ENCODE measurements at regions not wholly inside any gene's neighbourhood (a gene's known extent, or its start where the extent isn't known, plus 50 kb on each side); places are given as distances from the start of the nearest gene placed in this dataset.

GRCh38 chr2:147636238-147636882 is 208.5 kb upstream of the ACVR2A start:
- 18 to 28% methylated on average over 7 to 8 of the region's 8 CpGs for WGBS, 2 donors (ENCODE audit: low coverage in 1 of 2)

GRCh38 chr2:147634826-147635225 is 210.0 kb upstream of the ACVR2A start:
- Histone ChIP-seq H3K4me3 (no peak overlapping the region), H3K36me3 (no peaks in the 10 kb centered on the region), H3K27me3 (no peaks in the 10 kb centered on the region), H3K9me3 (no peaks in the 10 kb centered on the region), H3K27ac (no peak overlapping the region), H3K4me1 (peaks cover 0 to 8% (median 8%) of the 10 kb centered on the region in 3 donors)
- 86 to 100% methylated on average over 1 to 2 of the region's 2 CpGs for WGBS, 2 donors (ENCODE audit: low coverage in 1 of 2)
- no peak for TF ChIP-seq EP300 (IDR thresholded peaks at IDR 0.05)
- TF ChIP-seq POLR2AphosphoS5 (IDR thresholded peaks at IDR 0.05) = no peak
- no peak for TF ChIP-seq POLR2A (IDR thresholded peaks at IDR 0.05)
- TF ChIP-seq, protein P1, sequence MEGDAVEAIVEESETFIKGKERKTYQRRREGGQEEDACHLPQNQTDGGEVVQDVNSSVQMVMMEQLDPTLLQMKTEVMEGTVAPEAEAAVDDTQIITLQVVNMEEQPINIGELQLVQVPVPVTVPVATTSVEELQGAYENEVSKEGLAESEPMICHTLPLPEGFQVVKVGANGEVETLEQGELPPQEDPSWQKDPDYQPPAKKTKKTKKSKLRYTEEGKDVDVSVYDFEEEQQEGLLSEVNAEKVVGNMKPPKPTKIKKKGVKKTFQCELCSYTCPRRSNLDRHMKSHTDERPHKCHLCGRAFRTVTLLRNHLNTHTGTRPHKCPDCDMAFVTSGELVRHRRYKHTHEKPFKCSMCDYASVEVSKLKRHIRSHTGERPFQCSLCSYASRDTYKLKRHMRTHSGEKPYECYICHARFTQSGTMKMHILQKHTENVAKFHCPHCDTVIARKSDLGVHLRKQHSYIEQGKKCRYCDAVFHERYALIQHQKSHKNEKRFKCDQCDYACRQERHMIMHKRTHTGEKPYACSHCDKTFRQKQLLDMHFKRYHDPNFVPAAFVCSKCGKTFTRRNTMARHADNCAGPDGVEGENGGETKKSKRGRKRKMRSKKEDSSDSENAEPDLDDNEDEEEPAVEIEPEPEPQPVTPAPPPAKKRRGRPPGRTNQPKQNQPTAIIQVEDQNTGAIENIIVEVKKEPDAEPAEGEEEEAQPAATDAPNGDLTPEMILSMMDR (IDR thresholded peaks at IDR 0.05) = no peak
- no peak for ATAC-seq

More at GRCh38 chr2:147636238-147636882, 208.5 kb upstream of the ACVR2A start:
- Histone ChIP-seq H3K27me3 (no peaks in the 10 kb centered on the region), H3K36me3 (no peaks in the 10 kb centered on the region), H3K9me3 (no peaks in the 10 kb centered on the region), H3K4me3 (no peak overlapping the region), H3K4me1 (peaks cover 0 to 8% (median 8%) of the 10 kb centered on the region in 3 donors), H3K27ac (peak overlapping the region in 1 of 4 donors; percentile 37)
- TF ChIP-seq EP300 (IDR thresholded peaks at IDR 0.05) (no peak), POLR2AphosphoS5 (IDR thresholded peaks at IDR 0.05) (no peak)
- TF ChIP-seq, protein P1 (IDR thresholded peaks at IDR 0.05) = no peak
- peak; percentile 57 for ATAC-seq

GRCh38 chr2:147632198-147632597 is 212.6 kb upstream of the ACVR2A start:
- Histone ChIP-seq H3K36me3 (no peaks in the 10 kb centered on the region), H3K4me3 (no peak overlapping the region), H3K4me1 (peaks cover 0 to 8% (median 8%) of the 10 kb centered on the region in 3 donors), H3K9me3 (no peaks in the 10 kb centered on the region), H3K27me3 (no peaks in the 10 kb centered on the region), H3K27ac (no peak overlapping the region)
- ATAC-seq = peak; percentile 40
- TF ChIP-seq POLR2AphosphoS5 (IDR thresholded peaks at IDR 0.05) (no peak), EP300 (IDR thresholded peaks at IDR 0.05) (no peak), POLR2A (IDR thresholded peaks at IDR 0.05) (no peak)
- TF ChIP-seq, protein P1 (IDR thresholded peaks at IDR 0.05) = no peak
- 50 to 88% methylated on average over 1 of the region's 1 CpG for WGBS, 2 donors (ENCODE audit: low coverage in 1 of 2)

- H3K9me3 ChIP-seq = no peaks in the 10 kb centered on the region
- peaks cover 0 to 6% (median 6%) of the 10 kb centered on the region in 3 donors for H3K4me1 ChIP-seq
- no peaks in the 10 kb centered on the region for H3K36me3 ChIP-seq
- H3K4me3 ChIP-seq = no peak overlapping the region
- no peaks in the 10 kb centered on the region for H3K27me3 ChIP-seq
- no peak for ATAC-seq
- TF ChIP-seq EP300 (IDR thresholded peaks at IDR 0.05) = no peak
- H3K27ac ChIP-seq = no peak overlapping the region
- WGBS, 2 donors (ENCODE audit: low coverage in 1 of 2) = 22 to 40% methylated on average over 1 of the region's 1 CpG
Observed at GRCh38 chr2:147631294-147631693, 213.5 kb upstream of the ACVR2A start.

GRCh38 chr2:147630585-147630984 is 214.2 kb upstream of the ACVR2A start:
- no peak for ATAC-seq
- no peak overlapping the region for H3K4me3 ChIP-seq
- no peak overlapping the region for H3K27ac ChIP-seq
- no peaks in the 10 kb centered on the region for H3K27me3 ChIP-seq
- H3K4me1 ChIP-seq = no peaks in the 10 kb centered on the region
- H3K9me3 ChIP-seq = no peaks in the 10 kb centered on the region
- 49% methylated on average over 6 of the region's 6 CpGs for WGBS, 2 donors (ENCODE audit: low coverage in 1 of 2)
- TF ChIP-seq POLR2A (IDR thresholded peaks at IDR 0.05) (no peak), EP300 (IDR thresholded peaks at IDR 0.05) (no peak), POLR2AphosphoS5 (IDR thresholded peaks at IDR 0.05) (no peak)
- TF ChIP-seq, protein P1 (IDR thresholded peaks at IDR 0.05) = no peak
- H3K36me3 ChIP-seq = no peaks in the 10 kb centered on the region
